GM06990 (cell line): ENCODE measurements at regions not wholly inside any gene's neighbourhood (a gene's known extent, or its start where the extent isn't known, plus 50 kb on each side); places are given as distances from the start of the nearest gene placed in this dataset.

ENCODE experiments used
- DNase-seq: peaks from one replicate; pipeline ENCODE4 v3.0.0-alpha.2; 2011; ENCODE audit not compliant: insufficient read length; ENCODE audit errors: extremely low read depth
- H3K27me3 ChIP-seq: replicated peaks from 2 replicates; pipeline ENCODE4 v1.6.0; 2011; ENCODE audit warnings: low read length; ENCODE audit not compliant: control insufficient read depth, insufficient read depth
- H3K36me3 ChIP-seq: 2 replicates; pipeline ENCODE4 v1.5.1; 2011; ENCODE audit warnings: low read length; ENCODE audit not compliant: control insufficient read depth, insufficient read depth
- H3K4me3 ChIP-seq: replicated peaks from 2 replicates; pipeline ENCODE4 v1.5.1; 2011; ENCODE audit warnings: low read depth, mild to moderate bottlenecking, control low read depth, low read length
- CTCF ChIP-seq: IDR thresholded peaks from 2 replicates; pipeline ENCODE4 v1.5.1; 2011; ENCODE audit warnings: low read length, control low read depth, mild to moderate bottlenecking, inconsistent platforms; ENCODE audit not compliant: insufficient read depth, poor library complexity, severe bottlenecking

- DNase-seq = no peak
- no peak for TF ChIP-seq CTCF
- H3K4me3 ChIP-seq = no peak overlapping the region
- no peaks in the 10 kb centered on the region for H3K36me3 ChIP-seq
- no peaks in the 10 kb centered on the region for H3K27me3 ChIP-seq
Observed at GRCh38 chr1:58971629-58972140, 187.8 kb upstream of the JUN start.

- no peak for DNase-seq
- Histone ChIP-seq H3K4me3 (no peak overlapping the region), H3K36me3 (no peaks in the 10 kb centered on the region), H3K27me3 (no peaks in the 10 kb centered on the region)
- TF ChIP-seq CTCF = no peak
Observed at GRCh38 chr1:58975888-58976287, 192.0 kb upstream of the JUN start.

- H3K27me3 ChIP-seq = no peaks in the 10 kb centered on the region
- H3K4me3 ChIP-seq = no peak overlapping the region
- no peak for DNase-seq
- TF ChIP-seq CTCF = no peak
- H3K36me3 ChIP-seq = no peaks in the 10 kb centered on the region
Observed at GRCh38 chr1:58976294-58976693, 192.4 kb upstream of the JUN start.

- no peak for TF ChIP-seq CTCF
Observed at GRCh38 chr1:58977598-58977997, 193.8 kb upstream of the JUN start.

GRCh38 chr1:58978096-58978495, 194.2 kb upstream of the JUN start:
- H3K27me3 ChIP-seq = no peaks in the 10 kb centered on the region
- no peak for TF ChIP-seq CTCF
- no peak overlapping the region for H3K4me3 ChIP-seq
- H3K36me3 ChIP-seq = no peaks in the 10 kb centered on the region
- no peak for DNase-seq

More at GRCh38 chr1:58977598-58977997, 193.8 kb upstream of the JUN start:
- H3K4me3 ChIP-seq = no peak overlapping the region
- no peaks in the 10 kb centered on the region for H3K36me3 ChIP-seq
- no peak for DNase-seq
- no peaks in the 10 kb centered on the region for H3K27me3 ChIP-seq

GRCh38 chr1:58979086-58979485, 195.2 kb upstream of the JUN start:
- no peaks in the 10 kb centered on the region for H3K36me3 ChIP-seq
- H3K4me3 ChIP-seq = no peak overlapping the region
- H3K27me3 ChIP-seq = no peaks in the 10 kb centered on the region
- DNase-seq = no peak
- no peak for TF ChIP-seq CTCF
